Kidney (tissue), 13 donors: ENCODE measurements at regions not wholly inside any gene's neighbourhood (a gene's known extent, or its start where the extent isn't known, plus 50 kb on each side); places are given as distances from the start of the nearest gene placed in this dataset.

Source experiments
- DNase-seq, 5 donors: peaks; one replicate each; pipeline ENCODE4 v3.0.0-alpha.2; 2013 to 2020
- FAIRE-seq: peaks from 2 replicates; lab custom pipeline; 2012; peaks lifted over from hg19 to GRCh38; lab: Jason Lieb, UNC
- H3K27ac ChIP-seq, 2 donors: one replicate each; pipeline ENCODE4 v1.7.0; 2013; ENCODE audit warnings: low read depth in 2 of 2, low read length in 2 of 2, inconsistent platforms in 1 of 2
- H3K27me3 ChIP-seq: one replicate; pipeline ENCODE4 v1.7.1; 2013; ENCODE audit warnings: low read length, inconsistent platforms; ENCODE audit not compliant: control insufficient read depth, insufficient read depth
- H3K36me3 ChIP-seq, 3 donors: one replicate each; pipeline versions ENCODE4 v1.7.0 to v1.7.1; 2013; ENCODE audit warnings: low read length in 3 of 3, control low read depth in 1 of 3, inconsistent platforms in 1 of 3; ENCODE audit not compliant: insufficient read depth in 3 of 3, control insufficient read depth in 2 of 3
- H3K4me1 ChIP-seq, 3 donors: one replicate each; pipeline versions ENCODE4 v1.7.0 to v1.7.1; 2013; ENCODE audit warnings: low read length in 3 of 3, inconsistent platforms in 1 of 3, low read depth in 1 of 3; ENCODE audit not compliant: control insufficient read depth in 2 of 3, insufficient read depth in 2 of 3
- H3K4me3 ChIP-seq, 3 donors: one replicate each; pipeline versions ENCODE4 v1.7.0 to v1.8.1; 2013; ENCODE audit warnings: low read length in 3 of 3, control low read depth in 1 of 3, inconsistent platforms in 1 of 3
- H3K9ac ChIP-seq, 3 donors: one replicate each; pipeline versions ENCODE4 v1.7.0 to v1.7.1; 2013; ENCODE audit warnings: low read length in 3 of 3, control low read depth in 1 of 3, inconsistent platforms in 1 of 3
- H3K9me3 ChIP-seq, 3 donors: one replicate each; pipeline versions ENCODE4 v1.7.0 to v1.7.1; 2013; ENCODE audit warnings: low read length in 3 of 3, control low read depth in 1 of 3, inconsistent platforms in 1 of 3; ENCODE audit not compliant: control insufficient read depth in 2 of 3, insufficient read depth in 1 of 3
- intact Hi-C: fragments of 100-400 bp; cut with DNase I; formaldehyde crosslinking; loops from one replicate; pipeline ENCODE4 v1.11.1; 2022
- TF ChIP-seq, protein P1 (sequence below): IDR thresholded peaks from 3 replicates; pipeline ENCODE4 v1.5.1; 2012; ENCODE audit warnings: mild to moderate bottlenecking, moderate library complexity, borderline replicate concordance; ENCODE audit not compliant: insufficient read depth; ENCODE audit errors: extremely low read depth
- donor health status: control.
- donor health status: control.
- donor health status: control.
- donor health status: control.
- donor health status: control.
- donor health status: DM: yes; HTN: yes; CAD: no.
- donor health status: Normal renal cell carcinoma (clear cell type).

- Histone ChIP-seq H3K4me1 (no peaks in the 10 kb centered on the region), H3K9ac (no peak overlapping the region), H3K27ac (no peak overlapping the region), H3K4me3 (no peak overlapping the region), H3K36me3 (no peaks in the 10 kb centered on the region), H3K27me3 (no peaks in the 10 kb centered on the region), H3K9me3 (no peaks in the 10 kb centered on the region)
- intact Hi-C loops, result no loop called here
- no peak for FAIRE-seq
- DNase-seq, result no peak
- TF ChIP-seq, protein P1, sequence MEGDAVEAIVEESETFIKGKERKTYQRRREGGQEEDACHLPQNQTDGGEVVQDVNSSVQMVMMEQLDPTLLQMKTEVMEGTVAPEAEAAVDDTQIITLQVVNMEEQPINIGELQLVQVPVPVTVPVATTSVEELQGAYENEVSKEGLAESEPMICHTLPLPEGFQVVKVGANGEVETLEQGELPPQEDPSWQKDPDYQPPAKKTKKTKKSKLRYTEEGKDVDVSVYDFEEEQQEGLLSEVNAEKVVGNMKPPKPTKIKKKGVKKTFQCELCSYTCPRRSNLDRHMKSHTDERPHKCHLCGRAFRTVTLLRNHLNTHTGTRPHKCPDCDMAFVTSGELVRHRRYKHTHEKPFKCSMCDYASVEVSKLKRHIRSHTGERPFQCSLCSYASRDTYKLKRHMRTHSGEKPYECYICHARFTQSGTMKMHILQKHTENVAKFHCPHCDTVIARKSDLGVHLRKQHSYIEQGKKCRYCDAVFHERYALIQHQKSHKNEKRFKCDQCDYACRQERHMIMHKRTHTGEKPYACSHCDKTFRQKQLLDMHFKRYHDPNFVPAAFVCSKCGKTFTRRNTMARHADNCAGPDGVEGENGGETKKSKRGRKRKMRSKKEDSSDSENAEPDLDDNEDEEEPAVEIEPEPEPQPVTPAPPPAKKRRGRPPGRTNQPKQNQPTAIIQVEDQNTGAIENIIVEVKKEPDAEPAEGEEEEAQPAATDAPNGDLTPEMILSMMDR, result no peak
Observed at GRCh38 chr6:88558981-88559380, 392.8 kb upstream of the CNR1 start.

DNA sequence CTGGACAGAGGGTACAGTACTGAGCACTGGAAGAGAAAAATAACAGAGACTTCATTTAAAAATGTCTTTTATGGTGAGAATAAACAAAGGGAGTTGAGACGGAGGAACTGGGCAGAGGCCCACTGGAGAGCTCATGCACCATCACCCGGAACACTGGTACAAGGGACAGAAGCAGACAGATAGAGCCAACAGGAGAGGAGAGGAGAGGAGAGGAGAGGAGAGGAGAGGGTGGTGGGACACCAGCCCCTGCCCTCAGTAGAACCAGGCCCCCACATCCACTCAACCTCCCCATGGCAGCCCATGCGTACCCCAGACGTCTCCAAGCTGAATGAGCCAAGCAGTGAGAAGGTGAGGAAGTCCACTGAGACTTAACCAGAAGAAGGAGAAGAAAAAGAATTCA lies 390.5 kb upstream of the CNR1 start:
- TF ChIP-seq, protein P1, result no peak
- H3K9ac ChIP-seq, result no peak overlapping the region
- H3K9me3 ChIP-seq, result no peaks in the 10 kb centered on the region
- no peaks in the 10 kb centered on the region for H3K4me1 ChIP-seq
- H3K27ac ChIP-seq, result no peak overlapping the region
- H3K4me3 ChIP-seq, result no peak overlapping the region
- FAIRE-seq (no peak), DNase-seq (no peak)
- intact Hi-C loops, result no loop called here
- H3K36me3 ChIP-seq, result no peaks in the 10 kb centered on the region
- H3K27me3 ChIP-seq, result no peaks in the 10 kb centered on the region

DNA sequence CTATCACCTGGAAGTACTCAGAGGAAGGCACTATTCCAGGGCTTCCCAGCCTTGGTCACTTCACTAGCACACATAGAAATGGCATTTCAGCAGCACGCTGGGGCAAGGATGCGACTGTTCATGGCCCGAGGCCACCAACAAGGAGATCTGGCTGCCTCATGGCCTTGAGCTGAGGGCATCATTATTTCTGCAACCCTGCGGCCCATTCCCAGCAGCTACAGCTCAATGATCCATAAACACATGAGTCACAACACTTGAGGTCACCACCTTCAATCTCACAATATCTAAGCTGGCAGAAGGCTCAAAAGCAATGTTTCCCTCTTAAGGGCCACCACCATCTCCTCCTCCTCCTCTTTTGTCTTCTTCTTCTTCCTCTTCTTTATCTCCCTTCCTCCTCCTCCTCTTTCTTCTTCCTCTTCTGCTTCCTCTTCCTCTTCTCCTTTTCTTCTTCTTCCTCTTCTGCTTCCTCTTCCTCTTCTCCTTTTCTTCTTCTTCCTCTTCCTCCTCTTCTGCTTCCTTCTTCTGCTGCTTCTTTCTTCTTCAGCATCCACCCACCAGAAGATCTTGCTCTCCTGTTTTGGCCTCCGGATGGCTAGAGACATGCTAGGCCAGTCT lies 382.9 kb upstream of the CNR1 start:
- Histone ChIP-seq H3K27me3 (no peaks in the 10 kb centered on the region), H3K27ac (no peak overlapping the region), H3K36me3 (no peaks in the 10 kb centered on the region), H3K9ac (no peak overlapping the region), H3K9me3 (no peaks in the 10 kb centered on the region), H3K4me1 (no peaks in the 10 kb centered on the region), H3K4me3 (no peak overlapping the region)
- no peak for FAIRE-seq
- intact Hi-C loops, result no loop called here
- TF ChIP-seq, protein P1, result no peak
- no peak for DNase-seq

DNA sequence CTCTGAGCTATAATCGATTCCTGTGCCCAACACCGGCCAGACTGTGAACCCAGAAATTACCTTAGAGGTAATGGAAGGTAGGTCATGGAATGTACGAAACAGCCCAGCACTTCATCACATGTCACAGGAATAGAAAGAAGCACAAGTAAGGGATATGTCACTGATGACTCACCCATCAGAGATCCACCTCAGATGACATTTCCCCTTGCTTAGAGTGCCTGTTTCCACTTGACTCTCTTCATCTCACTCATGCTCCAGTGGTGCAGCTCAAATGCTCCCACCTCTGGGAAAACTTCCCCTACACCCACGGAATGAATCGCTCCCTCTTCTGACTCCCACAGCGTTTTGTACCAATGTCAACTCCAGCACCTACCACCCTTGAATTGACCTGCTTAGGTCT lies 381.6 kb upstream of the CNR1 start:
- FAIRE-seq (no peak), DNase-seq (no peak)
- Histone ChIP-seq H3K27ac (no peak overlapping the region), H3K4me1 (no peaks in the 10 kb centered on the region), H3K9me3 (no peaks in the 10 kb centered on the region), H3K36me3 (no peaks in the 10 kb centered on the region), H3K9ac (no peak overlapping the region), H3K4me3 (no peak overlapping the region), H3K27me3 (no peaks in the 10 kb centered on the region)
- TF ChIP-seq, protein P1, result no peak
- intact Hi-C loops, result no loop called here
